Thymus (tissue), 11 donors: ENCODE measurements at regions not wholly inside any gene's neighbourhood (a gene's known extent, or its start where the extent isn't known, plus 50 kb on each side); places are given as distances from the start of the nearest gene placed in this dataset.
A peak's percentile ranks its signal among the peaks of the same experiment; 100 is the strongest.
"Not testable (repeated sequence)": the region's sequence is repeated elsewhere in the genome, so short reads cannot be mapped to it uniquely, and the experiment has no call there.

Source experiments
- DNase-seq, 9 donors: peaks; one replicate each; pipeline ENCODE4 v3.0.0-alpha.2; 2013; ENCODE audit warnings: low spot score in 9 of 9, low read depth in 6 of 9, missing footprints in 1 of 9
- H3K27ac ChIP-seq, 2 donors: one replicate each; pipeline ENCODE4 v1.5.1; 2013; ENCODE audit warnings: control low read depth in 1 of 2, low read depth in 1 of 2, low read length in 1 of 2, mild to moderate bottlenecking in 1 of 2, moderate library complexity in 1 of 2
- H3K27me3 ChIP-seq, 2 donors: one replicate each; pipeline ENCODE4 v1.5.1; 2013; ENCODE audit warnings: low read length in 1 of 2; ENCODE audit not compliant: control insufficient read depth in 2 of 2, insufficient read depth in 1 of 2
- H3K36me3 ChIP-seq, 2 donors: one replicate each; pipeline ENCODE4 v1.5.1; 2013; ENCODE audit warnings: low read length in 1 of 2, mild to moderate bottlenecking in 1 of 2, moderate library complexity in 1 of 2; ENCODE audit not compliant: control insufficient read depth in 2 of 2, insufficient read depth in 2 of 2
- H3K4me1 ChIP-seq, 2 donors: one replicate each; pipeline ENCODE4 v1.5.1; 2013; ENCODE audit warnings: low read length in 2 of 2; ENCODE audit not compliant: control insufficient read depth in 2 of 2, insufficient read depth in 2 of 2
- H3K4me3 ChIP-seq, 2 donors: one replicate each; pipeline ENCODE4 v1.5.1; 2013; ENCODE audit warnings: low read length in 2 of 2, control low read depth in 1 of 2, mild to moderate bottlenecking in 1 of 2
- H3K9me3 ChIP-seq, 2 donors: one replicate each; pipeline ENCODE4 v1.5.1; 2013; ENCODE audit warnings: low read length in 1 of 2, mild to moderate bottlenecking in 1 of 2; ENCODE audit not compliant: control insufficient read depth in 2 of 2, insufficient read depth in 1 of 2
- WGBS: extraction: QIAGEN DNeasy Blood & Tissue Kit; methylation state at CpG from one replicate; pipeline ENCODE4 v1.1.7; 2013; 5-methylcytosine and 5-hydroxymethylcytosine counted together
- donor health status: healthy.

GRCh38 chr16:29253066-29253590 is 153.4 kb downstream of the NPIPB11 start:
- not testable (repeated sequence) for H3K36me3 ChIP-seq, H3K4me3 ChIP-seq, H3K9me3 ChIP-seq, H3K27me3 ChIP-seq, H3K27ac ChIP-seq, DNase-seq
- H3K4me1 ChIP-seq, result peaks cover 0 to 32% of the 10 kb centered on the region in 2 donors
- WGBS, result 97% methylated on average over 7 of the region's 7 CpGs

DNA sequence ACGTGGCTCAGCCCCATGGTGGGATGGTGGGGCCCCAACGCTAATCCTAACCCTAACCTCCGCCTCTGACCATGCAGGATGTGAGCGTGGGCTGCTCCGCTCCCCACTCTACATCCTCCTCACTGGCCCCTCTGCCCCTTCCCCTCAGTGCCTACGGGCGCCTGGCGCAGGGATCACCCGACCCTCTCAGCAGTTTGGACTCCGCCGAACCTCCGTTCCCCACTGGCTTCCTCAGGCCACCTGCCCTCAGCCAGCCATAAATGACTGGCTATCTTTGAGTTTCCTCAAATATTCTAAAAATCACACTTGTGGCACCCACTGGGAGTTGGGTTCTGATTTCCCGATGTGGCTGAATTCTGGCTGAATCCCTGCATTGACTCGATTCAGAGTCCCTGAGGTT is 154.2 kb downstream of the NPIPB11 start:
- H3K27ac ChIP-seq, DNase-seq, H3K4me3 ChIP-seq, H3K9me3 ChIP-seq, H3K27me3 ChIP-seq, H3K36me3 ChIP-seq: not testable (repeated sequence)
- peaks cover 0 to 33% of the 10 kb centered on the region in 2 donors for H3K4me1 ChIP-seq
- 96% methylated on average over 14 of the region's 14 CpGs for WGBS

DNA sequence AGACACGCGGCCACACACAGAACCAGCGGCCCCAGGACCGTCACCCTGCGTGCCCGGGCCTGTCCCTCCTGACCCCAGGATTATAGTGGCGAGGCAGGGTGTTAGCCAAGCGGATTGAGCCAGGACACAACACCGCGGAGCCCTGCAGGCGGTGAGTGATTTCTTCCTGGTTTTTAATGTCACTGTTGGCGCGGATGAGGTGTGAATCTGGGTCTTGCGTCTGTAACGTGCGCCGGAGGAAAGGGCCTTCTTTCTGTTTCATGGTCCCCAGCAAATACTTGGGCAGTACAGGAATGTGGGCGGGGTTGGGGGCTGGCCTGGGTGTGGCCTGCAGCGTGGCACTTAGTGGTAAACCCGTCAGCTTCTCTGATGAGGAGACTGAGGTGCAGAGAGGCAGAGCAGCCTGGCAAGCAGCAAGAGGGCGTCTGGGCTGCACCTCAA is 154.9 kb downstream of the NPIPB11 start:
- H3K4me3 ChIP-seq, DNase-seq, H3K27ac ChIP-seq, H3K27me3 ChIP-seq, H3K36me3 ChIP-seq: not testable (repeated sequence)
- 93% methylated on average over 21 of the region's 21 CpGs for WGBS
- H3K4me1 ChIP-seq, result peaks cover 0 to 33% of the 10 kb centered on the region in 2 donors
- H3K9me3 ChIP-seq, result peaks cover 0 to 12% of the 10 kb centered on the region in 2 donors

GRCh38 chr16:29250923-29251434 is 155.5 kb downstream of the NPIPB11 start:
- H3K9me3 ChIP-seq, result peaks cover 0 to 12% of the 10 kb centered on the region in 2 donors
- H3K27ac ChIP-seq, DNase-seq, H3K4me3 ChIP-seq, H3K27me3 ChIP-seq, H3K36me3 ChIP-seq: not testable (repeated sequence)
- WGBS, result 96% methylated on average over 14 of the region's 19 CpGs
- H3K4me1 ChIP-seq, result peaks cover 0 to 33% of the 10 kb centered on the region in 2 donors

- not testable (repeated sequence) for DNase-seq, H3K4me3 ChIP-seq, H3K27ac ChIP-seq, H3K36me3 ChIP-seq, H3K27me3 ChIP-seq
- Histone ChIP-seq H3K4me1 (peaks cover 0 to 33% of the 10 kb centered on the region in 2 donors), H3K9me3 (peaks cover 0 to 12% of the 10 kb centered on the region in 2 donors)
- WGBS, result 97% methylated on average over 3 of the region's 3 CpGs
These were observed 156.0 kb downstream of the NPIPB11 start for GRCh38 chr16:29250469-29250868.

DNA sequence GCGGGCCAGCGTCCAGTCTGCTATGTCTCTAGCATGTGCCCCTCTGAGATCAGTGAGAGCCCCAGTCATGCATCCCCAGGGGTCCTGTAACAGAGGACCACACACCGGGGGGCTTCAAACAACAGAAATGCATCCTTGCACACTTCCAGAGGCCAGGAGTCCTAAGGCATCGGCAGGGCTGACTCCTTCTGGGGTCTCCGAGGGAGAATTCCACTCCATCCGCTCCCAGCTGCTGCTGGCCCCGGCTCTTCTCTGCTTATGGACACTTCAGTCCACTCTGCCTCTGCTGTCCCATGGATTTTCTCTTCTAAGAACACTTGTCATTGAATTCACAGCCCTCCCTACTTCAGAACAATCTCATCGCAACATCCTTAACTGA is 157.6 kb downstream of the NPIPB11 start:
- not testable (repeated sequence) for DNase-seq, H3K27me3 ChIP-seq, H3K4me3 ChIP-seq, H3K27ac ChIP-seq, H3K36me3 ChIP-seq
- 97% methylated on average over 8 of the region's 8 CpGs for WGBS
- Histone ChIP-seq H3K4me1 (peaks cover 0 to 20% of the 10 kb centered on the region in 2 donors), H3K9me3 (peaks cover 0 to 12% of the 10 kb centered on the region in 2 donors)

GRCh38 chr16:29248306-29248939 is 158.1 kb downstream of the NPIPB11 start:
- H3K36me3 ChIP-seq, H3K27me3 ChIP-seq, H3K4me3 ChIP-seq: not testable (repeated sequence)
- peaks cover 0 to 15% of the 10 kb centered on the region in 2 donors for H3K4me1 ChIP-seq
- DNase-seq, result peak in 3 of 9 donors; percentile 19 to 60 (median 24)
- peaks cover 0 to 12% of the 10 kb centered on the region in 2 donors for H3K9me3 ChIP-seq
- WGBS, result 74% methylated on average over 18 of the region's 18 CpGs
- H3K27ac ChIP-seq, result peak overlapping the region in 1 of 2 donors; percentile 2

DNA sequence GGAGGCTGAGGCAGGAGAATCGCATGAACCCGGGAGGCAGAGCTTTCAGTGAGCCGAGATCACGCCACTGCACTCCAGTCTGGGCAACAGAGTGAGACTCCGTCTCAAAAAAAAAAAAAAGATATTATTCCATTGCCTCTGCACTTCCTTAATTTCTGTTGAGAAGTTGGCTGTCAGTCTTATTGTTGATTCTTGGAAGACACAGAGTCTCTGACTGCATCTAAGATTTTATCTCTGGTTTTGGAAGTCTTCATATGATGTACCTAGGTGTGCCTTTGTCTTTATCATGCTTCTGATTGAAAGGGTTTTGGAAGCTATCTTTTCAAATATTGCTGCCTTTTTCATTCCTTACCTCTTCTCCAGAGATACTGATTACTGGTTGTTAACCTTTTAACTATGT is 160.4 kb downstream of the NPIPB11 start:
- not testable (repeated sequence) for H3K36me3 ChIP-seq, H3K4me3 ChIP-seq, H3K27me3 ChIP-seq, H3K9me3 ChIP-seq, DNase-seq, H3K27ac ChIP-seq
- peaks cover 0 to 11% of the 10 kb centered on the region in 2 donors for H3K4me1 ChIP-seq
- 78% methylated on average over 5 of the region's 5 CpGs for WGBS

GRCh38 chr16:29237971-29238370 is 168.5 kb downstream of the NPIPB11 start:
- Histone ChIP-seq H3K9me3 (no peaks in the 10 kb centered on the region), H3K27me3 (no peaks in the 10 kb centered on the region), H3K4me3 (no peak overlapping the region), H3K4me1 (no peaks in the 10 kb centered on the region), H3K36me3 (no peaks in the 10 kb centered on the region), H3K27ac (no peak overlapping the region)
- WGBS, result 94% methylated on average over 7 of the region's 7 CpGs
- DNase-seq, result no peak
